Naive B cell (primary cell): ENCODE measurements at regions not wholly inside any gene's neighbourhood (a gene's known extent, or its start where the extent isn't known, plus 50 kb on each side); places are given as distances from the start of the nearest gene placed in this dataset.

Experiments
- ATAC-seq, 2 donors: fragments of 150-1000 bp; cut with Tn5 transposase; 2 replicates each; pipeline ENCODE4 v1.10.0; 2021; ENCODE audit warnings: low read depth in 2 of 2, mild to moderate bottlenecking in 2 of 2, moderate library complexity in 2 of 2
- DNase-seq: peaks from one replicate; pipeline ENCODE4 v3.0.0; 2022
- H3K27ac Mint-ChIP-seq, 6 donors: one replicate each; pipeline ENCODE4 v1.8.0; 2020 to 2022; ENCODE audit warnings: mild to moderate bottlenecking in 6 of 6, mixed read lengths in 6 of 6, moderate library complexity in 5 of 6, inconsistent platforms in 2 of 6
- H3K27me3 Mint-ChIP-seq, 3 donors: one replicate each; pipeline ENCODE4 v1.8.0; 2021 to 2022; ENCODE audit warnings: mixed read lengths in 3 of 3, mild to moderate bottlenecking in 1 of 3
- H3K36me3 Mint-ChIP-seq, 2 donors: one replicate each; pipeline ENCODE4 v1.8.0; 2020 to 2022; ENCODE audit warnings: mixed read lengths in 2 of 2, inconsistent platforms in 1 of 2, mild to moderate bottlenecking in 1 of 2
- H3K4me1 Mint-ChIP-seq, 3 donors: one replicate each; pipeline ENCODE4 v1.8.0; 2020 to 2022; ENCODE audit warnings: mixed read lengths in 3 of 3, inconsistent platforms in 1 of 3, mild to moderate bottlenecking in 1 of 3, moderate library complexity in 1 of 3
- H3K4me3 Mint-ChIP-seq, 8 donors: one replicate each; pipeline ENCODE4 v1.8.0; 2020 to 2022; ENCODE audit warnings: mild to moderate bottlenecking in 8 of 8, mixed read lengths in 8 of 8, moderate library complexity in 8 of 8, inconsistent platforms in 2 of 8
- H3K9me3 Mint-ChIP-seq, 7 donors: one replicate each; pipeline ENCODE4 v1.8.0; 2020 to 2022; ENCODE audit warnings: mixed read lengths in 7 of 7, mild to moderate bottlenecking in 5 of 7, inconsistent platforms in 2 of 7, moderate library complexity in 1 of 7

- Mint-ChIP-seq H3K27me3 (no peaks in the 10 kb centered on the region), H3K4me3 (no peak overlapping the region), H3K9me3 (peaks cover 14 to 35% (median 27%) of the 10 kb centered on the region in 7 donors), H3K27ac (no peak overlapping the region), H3K4me1 (no peaks in the 10 kb centered on the region), H3K36me3 (peaks cover 0 to 8% of the 10 kb centered on the region in 2 donors)
- ATAC-seq, result no peak
- DNase-seq, result no peak
Measured at GRCh38 chr11:26823963-26824362, 102.1 kb upstream of the SLC5A12 start.

- H3K27me3 Mint-ChIP-seq, result no peaks in the 10 kb centered on the region
- peaks cover 11 to 29% (median 23%) of the 10 kb centered on the region in 7 donors for H3K9me3 Mint-ChIP-seq
- no peak overlapping the region for H3K27ac Mint-ChIP-seq
- no peak for DNase-seq
- no peak overlapping the region for H3K4me3 Mint-ChIP-seq
- H3K4me1 Mint-ChIP-seq, result no peaks in the 10 kb centered on the region
- ATAC-seq, result no peak
- H3K36me3 Mint-ChIP-seq, result peaks cover 0 to 6% of the 10 kb centered on the region in 2 donors
Measured at GRCh38 chr11:26827567-26828081, 105.8 kb upstream of the SLC5A12 start.

GRCh38 chr11:26828288-26828687 lies 106.4 kb upstream of the SLC5A12 start:
- ATAC-seq (no peak), DNase-seq (no peak)
- Mint-ChIP-seq H3K4me3 (no peak overlapping the region), H3K4me1 (no peaks in the 10 kb centered on the region), H3K27ac (no peak overlapping the region), H3K36me3 (no peaks in the 10 kb centered on the region), H3K27me3 (no peaks in the 10 kb centered on the region), H3K9me3 (peaks cover 5 to 23% (median 16%) of the 10 kb centered on the region in 7 donors)

GRCh38 chr11:26830218-26830617 lies 108.4 kb upstream of the SLC5A12 start:
- no peak for ATAC-seq
- Mint-ChIP-seq H3K9me3 (peaks cover 0 to 5% (median 3%) of the 10 kb centered on the region in 7 donors), H3K36me3 (no peaks in the 10 kb centered on the region)

GRCh38 chr11:26830757-26831156 lies 108.9 kb upstream of the SLC5A12 start:
- no peaks in the 10 kb centered on the region for H3K4me1 Mint-ChIP-seq
- H3K4me3 Mint-ChIP-seq, result no peak overlapping the region
- H3K9me3 Mint-ChIP-seq, result peaks cover 0 to 3% (median 0%) of the 10 kb centered on the region in 7 donors
- no peaks in the 10 kb centered on the region for H3K36me3 Mint-ChIP-seq
- no peak overlapping the region for H3K27ac Mint-ChIP-seq
- no peaks in the 10 kb centered on the region for H3K27me3 Mint-ChIP-seq
- no peak for DNase-seq
- ATAC-seq, result no peak

More at GRCh38 chr11:26830218-26830617, 108.4 kb upstream of the SLC5A12 start:
- DNase-seq, result no peak
- Mint-ChIP-seq H3K27ac (no peak overlapping the region), H3K27me3 (no peaks in the 10 kb centered on the region), H3K4me3 (no peak overlapping the region), H3K4me1 (no peaks in the 10 kb centered on the region)

- DNase-seq (no peak), ATAC-seq (no peak)
- no peaks in the 10 kb centered on the region for H3K4me1 Mint-ChIP-seq
- no peak overlapping the region for H3K27ac Mint-ChIP-seq
- H3K27me3 Mint-ChIP-seq, result no peaks in the 10 kb centered on the region
- peaks cover 0 to 4% (median 0%) of the 10 kb centered on the region in 7 donors for H3K9me3 Mint-ChIP-seq
- H3K36me3 Mint-ChIP-seq, result no peaks in the 10 kb centered on the region
- H3K4me3 Mint-ChIP-seq, result no peak overlapping the region
Measured at GRCh38 chr11:26834601-26835000, 112.7 kb upstream of the SLC5A12 start.

- Mint-ChIP-seq H3K4me1 (no peaks in the 10 kb centered on the region), H3K9me3 (peaks cover 0 to 7% (median 0%) of the 10 kb centered on the region in 7 donors), H3K27me3 (no peaks in the 10 kb centered on the region), H3K36me3 (no peaks in the 10 kb centered on the region), H3K4me3 (no peak overlapping the region), H3K27ac (no peak overlapping the region)
- no peak for ATAC-seq
- DNase-seq, result no peak
Measured at GRCh38 chr11:26835611-26836010, 113.8 kb upstream of the SLC5A12 start.

GRCh38 chr11:26837154-26837553 lies 115.3 kb upstream of the SLC5A12 start:
- Mint-ChIP-seq H3K4me1 (no peaks in the 10 kb centered on the region), H3K27ac (no peak overlapping the region), H3K36me3 (no peaks in the 10 kb centered on the region), H3K4me3 (no peak overlapping the region), H3K9me3 (peaks cover 0 to 13% (median 2%) of the 10 kb centered on the region in 7 donors), H3K27me3 (no peaks in the 10 kb centered on the region)
- DNase-seq, result no peak
- no peak for ATAC-seq

GRCh38 chr11:26839911-26840698 lies 118.2 kb upstream of the SLC5A12 start:
- H3K9me3 Mint-ChIP-seq, result peaks cover 0 to 13% (median 2%) of the 10 kb centered on the region in 7 donors
- no peak overlapping the region for H3K4me3 Mint-ChIP-seq
- no peak for DNase-seq
- no peak for ATAC-seq
- H3K36me3 Mint-ChIP-seq, result no peaks in the 10 kb centered on the region
- no peak overlapping the region for H3K27ac Mint-ChIP-seq
- no peaks in the 10 kb centered on the region for H3K27me3 Mint-ChIP-seq
- no peaks in the 10 kb centered on the region for H3K4me1 Mint-ChIP-seq

GRCh38 chr11:26841818-26842473 lies 120.1 kb upstream of the SLC5A12 start:
- H3K4me3 Mint-ChIP-seq, result no peak overlapping the region
- H3K27ac Mint-ChIP-seq, result no peak overlapping the region
- DNase-seq (no peak), ATAC-seq (no peak)
- H3K9me3 Mint-ChIP-seq, result peaks cover 0 to 13% (median 2%) of the 10 kb centered on the region in 7 donors
- H3K4me1 Mint-ChIP-seq, result no peaks in the 10 kb centered on the region
- H3K36me3 Mint-ChIP-seq, result no peaks in the 10 kb centered on the region
- H3K27me3 Mint-ChIP-seq, result no peaks in the 10 kb centered on the region

GRCh38 chr11:26842478-26843282 lies 120.8 kb upstream of the SLC5A12 start:
- H3K27ac Mint-ChIP-seq, result no peak overlapping the region
- peaks cover 0 to 13% (median 2%) of the 10 kb centered on the region in 7 donors for H3K9me3 Mint-ChIP-seq
- ATAC-seq (no peak), DNase-seq (no peak)
- H3K4me1 Mint-ChIP-seq, result no peaks in the 10 kb centered on the region
- H3K36me3 Mint-ChIP-seq, result no peaks in the 10 kb centered on the region
- no peaks in the 10 kb centered on the region for H3K27me3 Mint-ChIP-seq
- H3K4me3 Mint-ChIP-seq, result no peak overlapping the region

GRCh38 chr11:26843539-26843938 lies 121.7 kb upstream of the SLC5A12 start:
- no peak overlapping the region for H3K27ac Mint-ChIP-seq
- H3K4me1 Mint-ChIP-seq, result no peaks in the 10 kb centered on the region
- peaks cover 0 to 11% (median 2%) of the 10 kb centered on the region in 7 donors for H3K9me3 Mint-ChIP-seq
- H3K4me3 Mint-ChIP-seq, result peak overlapping the region in 1 of 8 donors; percentile 9
- ATAC-seq (no peak), DNase-seq (no peak)
- no peaks in the 10 kb centered on the region for H3K36me3 Mint-ChIP-seq
- H3K27me3 Mint-ChIP-seq, result no peaks in the 10 kb centered on the region

- ATAC-seq, result no peak
- H3K4me3 Mint-ChIP-seq, result no peak overlapping the region
- no peaks in the 10 kb centered on the region for H3K27me3 Mint-ChIP-seq
- no peak overlapping the region for H3K27ac Mint-ChIP-seq
- no peak for DNase-seq
- no peaks in the 10 kb centered on the region for H3K4me1 Mint-ChIP-seq
- H3K36me3 Mint-ChIP-seq, result no peaks in the 10 kb centered on the region
- H3K9me3 Mint-ChIP-seq, result peaks cover 0 to 11% (median 2%) of the 10 kb centered on the region in 7 donors
Measured at GRCh38 chr11:26844963-26845362, 123.1 kb upstream of the SLC5A12 start.
